ENCODE measurements at regions not wholly inside any gene's neighbourhood (a gene's known extent, or its start where the extent isn't known, plus 50 kb on each side); places are given as distances from the start of the nearest gene placed in this dataset.

GRCh38 chr2:81283081-81283480 is 978.5 kb upstream of the LRRTM1 start:
- no peak for TF ChIP-seq CTCF (IDR thresholded peaks at IDR 0.05; ENCODE audit: extremely low read depth, missing control alignments)
- DNase-seq (ENCODE audit: low spot score): no peak

GRCh38 chr2:81282151-81282769 is 977.7 kb upstream of the LRRTM1 start:
- DNase-seq (ENCODE audit: low spot score): no peak

GRCh38 chr2:81276595-81276994 is 972.0 kb upstream of the LRRTM1 start:
- DNase-seq (ENCODE audit: low spot score): no peak
- TF ChIP-seq CTCF (IDR thresholded peaks at IDR 0.05; ENCODE audit: extremely low read depth, missing control alignments): no peak

More at GRCh38 chr2:81282151-81282769, 977.7 kb upstream of the LRRTM1 start:
- no peak for TF ChIP-seq CTCF (IDR thresholded peaks at IDR 0.05; ENCODE audit: extremely low read depth, missing control alignments)

- DNase-seq (ENCODE audit: low spot score): no peak
- TF ChIP-seq CTCF (IDR thresholded peaks at IDR 0.05; ENCODE audit: extremely low read depth, missing control alignments): no peak
Observed at GRCh38 chr2:81266106-81266505, 961.6 kb upstream of the LRRTM1 start.

DNA sequence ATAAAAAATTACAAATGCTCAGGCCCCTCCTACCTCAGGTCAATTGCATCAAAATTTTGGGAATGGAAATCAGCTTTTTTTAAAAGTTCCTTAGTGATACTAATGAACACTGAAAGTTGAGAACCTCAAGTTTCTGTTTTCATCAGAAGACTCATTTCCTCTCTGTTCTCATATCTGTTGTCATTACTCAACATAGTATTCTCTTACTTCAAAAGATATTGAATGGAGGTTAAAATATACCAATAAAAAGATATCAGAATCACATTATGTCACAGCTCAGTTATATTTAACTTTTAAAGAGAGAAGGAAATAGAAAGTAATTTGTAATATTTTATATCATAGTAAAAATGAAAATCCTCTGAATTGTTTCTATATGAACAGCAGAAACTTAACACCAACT is 959.4 kb upstream of the LRRTM1 start:
- TF ChIP-seq CTCF (IDR thresholded peaks at IDR 0.05; ENCODE audit: extremely low read depth, missing control alignments): no peak
- DNase-seq (ENCODE audit: low spot score): no peak

- no peak for TF ChIP-seq CTCF (IDR thresholded peaks at IDR 0.05; ENCODE audit: extremely low read depth, missing control alignments)
- DNase-seq (ENCODE audit: low spot score): no peak
Observed at GRCh38 chr2:81260320-81260719, 955.8 kb upstream of the LRRTM1 start.

- no peak for TF ChIP-seq CTCF (IDR thresholded peaks at IDR 0.05; ENCODE audit: extremely low read depth, missing control alignments)
- no peak for DNase-seq (ENCODE audit: low spot score)
Observed at GRCh38 chr2:81250270-81250669, 945.7 kb upstream of the LRRTM1 start.

Data from GM20000 (cell line).